K562 (cell line): ENCODE measurements at regions not wholly inside any gene's neighbourhood (a gene's known extent, or its start where the extent isn't known, plus 50 kb on each side); places are given as distances from the start of the nearest gene placed in this dataset.

ENCODE experiments used
- ATAC-seq: fragments of 200-7000 bp; cut with Tn5 transposase; 3 replicates; pipeline ENCODE4 v1.9.1; 2020; ENCODE audit warnings: moderate library complexity
- BruUV-seq: library from RNA; stranded (reverse); fragments of 400-500 nt; replicated peaks from 2 replicates; lab custom pipeline; 2021; lab: Mats Ljungman, UMichigan
- CTCF ChIA-PET: fragments of 300-600 bp; formaldehyde crosslinking; extraction: SDS; loops from one replicate; lab custom pipeline; 2021; ENCODE audit warnings: low intra/inter-chr PET ratio; lab: Yijun Ruan, JAX
- POLR2A ChIA-PET: fragments of 300-600, 350-650 bp; sonication (Branson Sonifier 250); formaldehyde crosslinking; extraction: SDS; loops from one replicate; lab custom pipeline; 2021; ENCODE audit warnings: antibody characterized with exemption, inconsistent platforms; lab: Yijun Ruan, JAX
- DNase-seq, 4 experiments: peaks; one replicate each; pipeline versions ENCODE4 v3.0.0 to v3.0.0-alpha.2; 2011 to 2018; ENCODE audit warnings: low spot score in 3 of 4, mixed read lengths in 3 of 4; ENCODE audit errors: extremely low read depth in 1 of 4
- FAIRE-seq: peaks from 2 replicates; lab custom pipeline; 2011; peaks lifted over from hg19 to GRCh38; lab: Jason Lieb, UNC
- H2AFZ ChIP-seq: 2 replicates; pipeline ENCODE4 v1.6.0; 2011; ENCODE audit warnings: low read depth, low read length, control low read depth, inconsistent platforms
- H3K27ac ChIP-seq: fragments of 200-600 bp; 3 replicates; pipeline ENCODE4 v1.8.0; 2011; ENCODE audit warnings: low read depth, mild to moderate bottlenecking, control low read depth, inconsistent platforms, low read length, moderate library complexity, mixed read lengths; ENCODE audit errors: extremely low read depth
- H3K27me3 ChIP-seq, 2 experiments: fragments of 300-600 bp in 1 of 2; 2 replicates in 1 of 2; 3 replicates in 1 of 2; pipeline versions ENCODE4 v1.6.0 to v1.8.0; 2011; ENCODE audit warnings: inconsistent platforms in 2 of 2, low read length in 2 of 2, mild to moderate bottlenecking in 1 of 2, mixed read lengths in 1 of 2, moderate library complexity in 1 of 2; ENCODE audit not compliant: control insufficient read depth in 2 of 2, insufficient read depth in 2 of 2
- H3K36me3 ChIP-seq: fragments of 300-600 bp; 3 replicates; pipeline ENCODE4 v1.8.0; 2011; ENCODE audit warnings: mild to moderate bottlenecking, low read length, inconsistent platforms; ENCODE audit not compliant: control insufficient read depth, insufficient read depth
- H3K4me1 ChIP-seq, 2 experiments: fragments of 200-600 bp in 1 of 2; replicated peaks in 1 of 2; 2 replicates in 1 of 2; 3 replicates in 1 of 2; pipeline versions ENCODE4 v1.5.1 to v1.8.0; 2011; ENCODE audit warnings: inconsistent platforms in 2 of 2, low read length in 2 of 2, mild to moderate bottlenecking in 1 of 2, mixed read lengths in 1 of 2, moderate library complexity in 1 of 2; ENCODE audit not compliant: control insufficient read depth in 2 of 2, insufficient read depth in 2 of 2
- H3K4me2 ChIP-seq: 2 replicates; pipeline ENCODE4 v1.6.1; 2011; ENCODE audit warnings: low read length, control low read depth, inconsistent platforms, mixed read lengths; ENCODE audit not compliant: insufficient read depth
- H3K4me3 ChIP-seq: fragments of 200-600 bp; sonication (generic), shearing (Covaris generic); 2 replicates; pipeline ENCODE4 v1.5.1; 2016; ENCODE audit warnings: control low read depth, inconsistent platforms
- H3K79me2 ChIP-seq: fragments of 200-600 bp; 3 replicates; pipeline ENCODE4 v1.8.0; 2011; ENCODE audit warnings: low read length, inconsistent platforms; ENCODE audit not compliant: control insufficient read depth, insufficient read depth
- H3K9ac ChIP-seq, 2 experiments: 2 replicates each; pipeline versions ENCODE4 v1.6.0 to v1.6.1; 2011; ENCODE audit warnings: low read depth in 2 of 2, low read length in 2 of 2, control low read depth in 1 of 2, inconsistent platforms in 1 of 2, mild to moderate bottlenecking in 1 of 2, mixed read lengths in 1 of 2; ENCODE audit not compliant: insufficient read depth in 1 of 2
- H3K9me1 ChIP-seq: one replicate; pipeline ENCODE4 v1.6.0; 2011; ENCODE audit warnings: inconsistent platforms, mild to moderate bottlenecking, low read length, moderate library complexity; ENCODE audit not compliant: control insufficient read depth, insufficient read depth
- H3K9me3 ChIP-seq: replicated peaks from 2 replicates; pipeline ENCODE4 v1.5.1; 2011; ENCODE audit warnings: low read depth, low read length, inconsistent platforms; ENCODE audit not compliant: control insufficient read depth, insufficient read depth
- H4K20me1 ChIP-seq: replicated peaks from 2 replicates; pipeline ENCODE4 v1.6.1; 2011; ENCODE audit warnings: low read length, inconsistent platforms, mixed read lengths; ENCODE audit not compliant: control insufficient read depth, insufficient read depth
- CCNT2 ChIP-seq: IDR thresholded peaks from 2 replicates; pipeline ENCODE4 v1.6.1; 2011; ENCODE audit warnings: borderline replicate concordance, low read depth, mild to moderate bottlenecking, moderate library complexity, mixed read lengths, low read length; ENCODE audit not compliant: insufficient read length; ENCODE audit errors: extremely low read depth
- ETS2 ChIP-seq: IDR thresholded peaks from 2 replicates; pipeline ENCODE4 v1.6.1; 2016; ENCODE audit warnings: borderline replicate concordance, missing genetic modification characterization, mild to moderate bottlenecking, moderate library complexity, missing compliant biosample characterization; ENCODE audit not compliant: poor library complexity, severe bottlenecking
- EWSR1 ChIP-seq: fragments of 450-650 bp; IDR thresholded peaks from 2 replicates; pipeline ENCODE4 v1.6.1; 2018; ENCODE audit warnings: borderline replicate concordance, mild to moderate bottlenecking, low read depth, moderate library complexity; ENCODE audit not compliant: partially characterized antibody
- GTF2E2 ChIP-seq: fragments of 200-800 bp; sonication (Bioruptor generic); IDR thresholded peaks from 2 replicates; pipeline ENCODE4 v1.6.1; 2016; ENCODE audit warnings: missing genetic modification characterization, missing compliant biosample characterization
- LEF1 ChIP-seq: fragments of 450-650 bp; IDR thresholded peaks from 2 replicates; pipeline ENCODE4 v1.6.1; 2016; ENCODE audit warnings: mild to moderate bottlenecking
- NBN ChIP-seq: fragments of 450-650 bp; IDR thresholded peaks from 2 replicates; pipeline ENCODE4 v1.6.1; 2016; ENCODE audit warnings: low read depth, mild to moderate bottlenecking
- SMAD3 ChIP-seq: fragments of 450-650 bp; formaldehyde crosslinking; conservative IDR thresholded peaks from 2 replicates; pipeline ENCODE4 v1.4.0; 2020; ENCODE audit warnings: mild to moderate bottlenecking
- TCF7 ChIP-seq: sonication (generic); IDR thresholded peaks from 2 replicates; pipeline ENCODE4 v1.6.1; 2016; ENCODE audit warnings: antibody characterized with exemption, borderline replicate concordance
- XRCC4 ChIP-seq: IDR thresholded peaks from one replicate; pipeline ENCODE4 v1.6.1; 2011; ENCODE audit not compliant: insufficient read depth, insufficient read length; ENCODE audit errors: extremely low read depth
- whole genome bisulfite sequencing: fragments of 100-300 bp; shearing (Covaris generic); methylation state at CpG from one replicate; pipeline ENCODE4 v1.1.6; 2016; ENCODE audit warnings: low coverage, mixed read lengths; ENCODE audit not compliant: insufficient coverage; ENCODE audit errors: missing lambda C conversion rate; 5-methylcytosine and 5-hydroxymethylcytosine counted together
- in situ Hi-C: fragments of 300-500 bp; cut with MboI; formaldehyde crosslinking; loops from 4 replicates; pipeline ENCODE4 v1.15.0; 2018; ENCODE audit warnings: inconsistent platforms, mixed read lengths
- intact Hi-C: fragments of 100-400 bp; cut with micrococcal nuclease; formaldehyde crosslinking; loops from 2 replicates; pipeline ENCODE4 v1.14.2; 2022
- TF ChIP-seq, protein P1 (sequence below): fragments of 250-450 bp; sonication (Bioruptor Pico); IDR thresholded peaks from 2 replicates; pipeline ENCODE4 v1.4.0; 2020; ENCODE audit warnings: mild to moderate bottlenecking, moderate library complexity
- TF ChIP-seq, protein P2 (sequence below): fragments of 250-450 bp; sonication (Bioruptor Pico); IDR thresholded peaks from 2 replicates; pipeline ENCODE4 v1.4.0; 2020; ENCODE audit warnings: mild to moderate bottlenecking, moderate library complexity, borderline replicate concordance
- TF ChIP-seq, protein P3 (sequence below): fragments of 450-650 bp; IDR thresholded peaks from 2 replicates; pipeline ENCODE4 v1.6.1; 2017; ENCODE audit warnings: antibody characterized with exemption

DNA sequence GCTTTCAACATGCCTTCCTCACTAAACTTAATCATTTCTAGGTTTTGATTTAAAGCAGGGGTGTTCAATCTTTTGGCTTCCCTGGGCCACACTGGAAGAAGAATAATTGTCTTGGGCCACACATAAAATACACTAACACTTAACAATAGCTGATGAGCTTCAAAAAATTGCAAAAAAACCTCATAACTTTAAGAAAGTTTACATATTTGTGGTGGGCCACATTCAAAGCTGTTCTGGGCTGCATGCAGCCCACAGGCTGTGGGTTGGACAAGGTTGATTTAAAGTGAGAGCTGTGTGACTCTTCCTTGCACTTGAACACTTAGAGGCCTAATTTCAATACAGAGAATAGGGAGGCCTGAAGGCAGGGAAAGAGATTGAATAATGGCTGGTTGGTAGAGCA, 598.3 kb downstream of the EFNA5 start:
- no TSS peak for BruUV-seq

DNA sequence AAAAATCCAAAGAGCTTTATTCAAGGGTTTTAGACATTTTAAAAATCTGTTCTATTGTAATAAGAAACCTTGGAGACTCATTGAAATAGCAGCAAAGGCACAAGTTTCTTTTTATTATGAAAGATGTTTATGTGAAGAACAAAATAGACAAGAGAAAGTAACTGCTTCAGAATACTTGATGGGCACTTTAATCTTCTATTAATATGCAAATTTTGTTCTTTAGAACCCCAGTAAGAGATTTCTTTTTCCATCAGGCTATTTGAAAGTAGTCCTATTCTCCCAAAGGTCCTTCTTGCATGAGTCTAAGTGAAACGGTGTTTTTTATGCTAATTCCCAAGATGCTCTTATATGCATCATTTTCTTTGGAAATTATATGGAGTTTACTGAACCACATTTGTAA, 602.0 kb downstream of the EFNA5 start:
- Histone ChIP-seq H3K36me3 (no peaks in the 10 kb centered on the region), H3K27me3 (no peaks in the 10 kb centered on the region), H3K27ac (no peak overlapping the region), H2AFZ (no peak overlapping the region), H3K9ac (no peak overlapping the region), H3K79me2 (no peaks in the 10 kb centered on the region), H3K4me3 (no peak overlapping the region), H3K4me2 (no peak overlapping the region), H4K20me1 (no peaks in the 10 kb centered on the region), H3K4me1 (no peaks in the 10 kb centered on the region), H3K9me1 (no peaks in the 10 kb centered on the region), H3K9me3 (no peaks in the 10 kb centered on the region)
- ChIA-PET POLR2A (no interaction called here), CTCF (no interaction called here)
- FAIRE-seq = no peak
- in situ Hi-C loops = no loop called here
- intact Hi-C loops = no loop called here
- no peak for DNase-seq
- ATAC-seq = no peak
- BruUV-seq = no TSS peak
- WGBS = 0% methylated on average over 1 of the region's 1 CpG
- TF ChIP-seq ETS2 (tag) = no peak
- TF ChIP-seq, protein P1, sequence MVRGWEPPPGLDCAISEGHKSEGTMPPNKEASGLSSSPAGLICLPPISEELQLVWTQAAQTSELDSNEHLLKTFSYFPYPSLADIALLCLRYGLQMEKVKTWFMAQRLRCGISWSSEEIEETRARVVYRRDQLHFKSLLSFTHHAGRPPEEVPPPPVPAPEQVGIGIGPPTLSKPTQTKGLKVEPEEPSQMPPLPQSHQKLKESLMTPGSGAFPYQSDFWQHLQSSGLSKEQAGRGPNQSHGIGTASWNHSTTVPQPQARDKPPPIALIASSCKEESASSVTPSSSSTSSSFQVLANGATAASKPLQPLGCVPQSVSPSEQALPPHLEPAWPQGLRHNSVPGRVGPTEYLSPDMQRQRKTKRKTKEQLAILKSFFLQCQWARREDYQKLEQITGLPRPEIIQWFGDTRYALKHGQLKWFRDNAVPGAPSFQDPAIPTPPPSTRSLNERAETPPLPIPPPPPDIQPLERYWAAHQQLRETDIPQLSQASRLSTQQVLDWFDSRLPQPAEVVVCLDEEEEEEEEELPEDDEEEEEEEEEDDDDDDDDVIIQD (CRISPR knock-in tag) = no peak
- no peak for TF ChIP-seq LEF1
- no peak for TF ChIP-seq EWSR1
- TF ChIP-seq, protein P2, sequence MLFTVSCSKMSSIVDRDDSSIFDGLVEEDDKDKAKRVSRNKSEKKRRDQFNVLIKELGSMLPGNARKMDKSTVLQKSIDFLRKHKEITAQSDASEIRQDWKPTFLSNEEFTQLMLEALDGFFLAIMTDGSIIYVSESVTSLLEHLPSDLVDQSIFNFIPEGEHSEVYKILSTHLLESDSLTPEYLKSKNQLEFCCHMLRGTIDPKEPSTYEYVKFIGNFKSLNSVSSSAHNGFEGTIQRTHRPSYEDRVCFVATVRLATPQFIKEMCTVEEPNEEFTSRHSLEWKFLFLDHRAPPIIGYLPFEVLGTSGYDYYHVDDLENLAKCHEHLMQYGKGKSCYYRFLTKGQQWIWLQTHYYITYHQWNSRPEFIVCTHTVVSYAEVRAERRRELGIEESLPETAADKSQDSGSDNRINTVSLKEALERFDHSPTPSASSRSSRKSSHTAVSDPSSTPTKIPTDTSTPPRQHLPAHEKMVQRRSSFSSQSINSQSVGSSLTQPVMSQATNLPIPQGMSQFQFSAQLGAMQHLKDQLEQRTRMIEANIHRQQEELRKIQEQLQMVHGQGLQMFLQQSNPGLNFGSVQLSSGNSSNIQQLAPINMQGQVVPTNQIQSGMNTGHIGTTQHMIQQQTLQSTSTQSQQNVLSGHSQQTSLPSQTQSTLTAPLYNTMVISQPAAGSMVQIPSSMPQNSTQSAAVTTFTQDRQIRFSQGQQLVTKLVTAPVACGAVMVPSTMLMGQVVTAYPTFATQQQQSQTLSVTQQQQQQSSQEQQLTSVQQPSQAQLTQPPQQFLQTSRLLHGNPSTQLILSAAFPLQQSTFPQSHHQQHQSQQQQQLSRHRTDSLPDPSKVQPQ = no peak

More for the DNA sequence above, 598.3 kb downstream of the EFNA5 start:
- CTCF ChIA-PET = no interaction called here
- no peak overlapping the region for H3K27ac ChIP-seq
- ATAC-seq = no peak
- intact Hi-C loops = no loop called here
- H2AFZ ChIP-seq = no peak overlapping the region
- H3K36me3 ChIP-seq = no peaks in the 10 kb centered on the region
- H3K9ac ChIP-seq = no peak overlapping the region
- TF ChIP-seq CCNT2 (no peak), XRCC4 (no peak), GTF2E2 (tag) (no peak), SMAD3 (CRISPR knock-in tag) (no peak), NBN (no peak), TCF7 (no peak)
- TF ChIP-seq, protein P3, sequence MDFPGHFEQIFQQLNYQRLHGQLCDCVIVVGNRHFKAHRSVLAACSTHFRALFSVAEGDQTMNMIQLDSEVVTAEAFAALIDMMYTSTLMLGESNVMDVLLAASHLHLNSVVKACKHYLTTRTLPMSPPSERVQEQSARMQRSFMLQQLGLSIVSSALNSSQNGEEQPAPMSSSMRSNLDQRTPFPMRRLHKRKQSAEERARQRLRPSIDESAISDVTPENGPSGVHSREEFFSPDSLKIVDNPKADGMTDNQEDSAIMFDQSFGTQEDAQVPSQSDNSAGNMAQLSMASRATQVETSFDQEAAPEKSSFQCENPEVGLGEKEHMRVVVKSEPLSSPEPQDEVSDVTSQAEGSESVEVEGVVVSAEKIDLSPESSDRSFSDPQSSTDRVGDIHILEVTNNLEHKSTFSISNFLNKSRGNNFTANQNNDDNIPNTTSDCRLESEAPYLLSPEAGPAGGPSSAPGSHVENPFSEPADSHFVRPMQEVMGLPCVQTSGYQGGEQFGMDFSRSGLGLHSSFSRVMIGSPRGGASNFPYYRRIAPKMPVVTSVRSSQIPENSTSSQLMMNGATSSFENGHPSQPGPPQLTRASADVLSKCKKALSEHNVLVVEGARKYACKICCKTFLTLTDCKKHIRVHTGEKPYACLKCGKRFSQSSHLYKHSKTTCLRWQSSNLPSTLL = no peak
- H3K4me1 ChIP-seq = no peaks in the 10 kb centered on the region
- in situ Hi-C loops = no loop called here
- no peak for FAIRE-seq
- H3K4me3 ChIP-seq = no peak overlapping the region
- H3K9me3 ChIP-seq = no peaks in the 10 kb centered on the region
- H3K4me2 ChIP-seq = no peak overlapping the region
- H3K27me3 ChIP-seq = no peaks in the 10 kb centered on the region
- DNase-seq = no peak
- H3K9me1 ChIP-seq = no peaks in the 10 kb centered on the region
- no peaks in the 10 kb centered on the region for H4K20me1 ChIP-seq
- H3K79me2 ChIP-seq = no peaks in the 10 kb centered on the region
- POLR2A ChIA-PET = interaction anchor here (1.1 kb wide), 1 partner anchor 23 kb away, joined by 3 read pairs; no protein-coding TSS in a partner anchor
